NCI-H1694 (cell line): ENCODE measurements at regions not wholly inside any gene's neighbourhood (a gene's known extent, or its start where the extent isn't known, plus 50 kb on each side); places are given as distances from the start of the nearest gene placed in this dataset.
"Not testable (repeated sequence)": the region's sequence is repeated elsewhere in the genome, so short reads cannot be mapped to it uniquely, and the experiment has no call there.

Source experiments
- DNase-seq: peaks from one replicate; lab custom pipeline; 2025; lab: John Stamatoyannopoulos, UW

- DNase-seq: no peak
Observed at GRCh38 chr5:136924490-136924889, 559.1 kb upstream of the TRPC7 start.

- no peak for DNase-seq
Observed at GRCh38 chr5:136910625-136911024, 545.3 kb upstream of the TRPC7 start.

- no peak for DNase-seq
Observed at GRCh38 chr5:136909906-136910305, 544.6 kb upstream of the TRPC7 start.

GRCh38 chr5:136907371-136907770, 542.0 kb upstream of the TRPC7 start:
- DNase-seq: no peak

GRCh38 chr5:136906545-136906944, 541.2 kb upstream of the TRPC7 start:
- no peak for DNase-seq

- DNase-seq: no peak
Observed at GRCh38 chr5:136905571-136905970, 540.2 kb upstream of the TRPC7 start.

GRCh38 chr5:136894070-136894469, 528.7 kb upstream of the TRPC7 start:
- DNase-seq: no peak

- no peak for DNase-seq
Observed at GRCh38 chr5:136892000-136892399, 526.7 kb upstream of the TRPC7 start.

- DNase-seq: no peak
Observed at GRCh38 chr5:136891175-136891972, 526.0 kb upstream of the TRPC7 start.

GRCh38 chr5:136890431-136891148, 525.2 kb upstream of the TRPC7 start:
- peak; percentile 66 for DNase-seq

GRCh38 chr5:136886608-136887007, 521.3 kb upstream of the TRPC7 start:
- DNase-seq: no peak

- DNase-seq: no peak
Observed at GRCh38 chr5:136864960-136865359, 499.6 kb upstream of the TRPC7 start.

GRCh38 chr5:136856648-136857047, 491.3 kb upstream of the TRPC7 start:
- no peak for DNase-seq

- DNase-seq: no peak
Observed at GRCh38 chr5:136853971-136854370, 488.6 kb upstream of the TRPC7 start.

GRCh38 chr5:136840601-136841000, 475.3 kb upstream of the TRPC7 start:
- DNase-seq: no peak

- DNase-seq: no peak
Observed at GRCh38 chr5:136836093-136836492, 470.7 kb upstream of the TRPC7 start.

GRCh38 chr5:136820848-136821247, 455.5 kb upstream of the TRPC7 start:
- no peak for DNase-seq

- DNase-seq: no peak
Observed at GRCh38 chr5:136819526-136820302, 454.4 kb upstream of the TRPC7 start.

- no peak for DNase-seq
Observed at GRCh38 chr5:136816327-136816726, 451.0 kb upstream of the TRPC7 start.

GRCh38 chr5:136814619-136815378, 449.5 kb upstream of the TRPC7 start:
- DNase-seq: no peak

GRCh38 chr5:136812270-136812669, 446.9 kb upstream of the TRPC7 start:
- not testable (repeated sequence) for DNase-seq

GRCh38 chr5:136811551-136811950, 446.2 kb upstream of the TRPC7 start:
- no peak for DNase-seq
